Epithelial cell of proximal tubule (primary cell): ENCODE measurements at regions not wholly inside any gene's neighbourhood (a gene's known extent, or its start where the extent isn't known, plus 50 kb on each side); places are given as distances from the start of the nearest gene placed in this dataset.
"Not testable (repeated sequence)": the region's sequence is repeated elsewhere in the genome, so short reads cannot be mapped to it uniquely, and the experiment has no call there.

Source experiments
- DNase-seq: peaks from one replicate; pipeline ENCODE4 v3.0.0-alpha.2; 2011; ENCODE audit warnings: low read depth
- H3K4me3 ChIP-seq: 2 replicates; pipeline ENCODE4 v1.5.1; 2011; ENCODE audit warnings: low read depth, mild to moderate bottlenecking, low read length
- TF ChIP-seq, protein P1 (sequence below): conservative IDR thresholded peaks from 2 replicates; pipeline ENCODE4 v1.5.1; 2012; ENCODE audit warnings: low read depth, mild to moderate bottlenecking, low read length

DNA sequence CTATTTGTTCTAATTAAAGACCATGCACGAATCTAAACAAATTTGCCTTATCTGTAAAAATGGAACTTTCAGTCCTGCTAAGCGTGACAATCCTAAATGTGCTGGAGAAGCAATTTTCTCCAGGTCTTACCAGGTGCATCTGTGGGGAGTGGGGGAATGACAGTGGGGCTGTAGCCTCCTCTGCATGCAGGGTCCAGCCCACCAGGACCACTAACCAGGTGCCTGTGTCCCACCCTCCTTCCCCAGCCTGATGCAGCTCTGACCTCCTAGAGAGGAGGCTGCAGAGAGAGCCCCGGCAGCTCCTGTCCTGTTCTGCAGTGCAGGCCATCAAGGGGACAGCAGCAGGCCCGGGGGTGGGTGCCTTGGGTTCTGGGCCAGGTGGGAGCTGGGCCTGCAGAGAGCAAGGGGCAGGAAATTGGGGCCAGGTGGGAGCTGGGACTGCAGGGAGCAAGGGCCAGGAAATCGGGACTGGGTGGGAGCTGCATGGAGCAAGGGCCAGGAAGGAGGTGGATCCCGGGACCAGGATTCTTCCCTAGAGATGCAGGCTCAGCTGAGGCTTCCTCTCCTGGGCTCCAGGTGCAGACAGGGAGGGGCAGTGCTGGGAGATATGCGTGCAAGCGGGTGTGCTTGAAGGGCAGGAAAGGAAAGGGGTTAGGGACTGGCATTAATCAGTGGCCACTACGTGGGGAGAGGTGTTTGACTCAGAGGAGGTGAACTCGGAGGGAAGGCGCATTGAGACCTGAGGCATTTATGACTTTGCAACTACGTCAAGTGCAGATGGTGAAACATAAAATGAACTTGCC, 185.3 kb downstream of the ANKRD30B start:
- no peak for DNase-seq
- TF ChIP-seq, protein P1, sequence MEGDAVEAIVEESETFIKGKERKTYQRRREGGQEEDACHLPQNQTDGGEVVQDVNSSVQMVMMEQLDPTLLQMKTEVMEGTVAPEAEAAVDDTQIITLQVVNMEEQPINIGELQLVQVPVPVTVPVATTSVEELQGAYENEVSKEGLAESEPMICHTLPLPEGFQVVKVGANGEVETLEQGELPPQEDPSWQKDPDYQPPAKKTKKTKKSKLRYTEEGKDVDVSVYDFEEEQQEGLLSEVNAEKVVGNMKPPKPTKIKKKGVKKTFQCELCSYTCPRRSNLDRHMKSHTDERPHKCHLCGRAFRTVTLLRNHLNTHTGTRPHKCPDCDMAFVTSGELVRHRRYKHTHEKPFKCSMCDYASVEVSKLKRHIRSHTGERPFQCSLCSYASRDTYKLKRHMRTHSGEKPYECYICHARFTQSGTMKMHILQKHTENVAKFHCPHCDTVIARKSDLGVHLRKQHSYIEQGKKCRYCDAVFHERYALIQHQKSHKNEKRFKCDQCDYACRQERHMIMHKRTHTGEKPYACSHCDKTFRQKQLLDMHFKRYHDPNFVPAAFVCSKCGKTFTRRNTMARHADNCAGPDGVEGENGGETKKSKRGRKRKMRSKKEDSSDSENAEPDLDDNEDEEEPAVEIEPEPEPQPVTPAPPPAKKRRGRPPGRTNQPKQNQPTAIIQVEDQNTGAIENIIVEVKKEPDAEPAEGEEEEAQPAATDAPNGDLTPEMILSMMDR = no peak
- no peak overlapping the region for H3K4me3 ChIP-seq

DNA sequence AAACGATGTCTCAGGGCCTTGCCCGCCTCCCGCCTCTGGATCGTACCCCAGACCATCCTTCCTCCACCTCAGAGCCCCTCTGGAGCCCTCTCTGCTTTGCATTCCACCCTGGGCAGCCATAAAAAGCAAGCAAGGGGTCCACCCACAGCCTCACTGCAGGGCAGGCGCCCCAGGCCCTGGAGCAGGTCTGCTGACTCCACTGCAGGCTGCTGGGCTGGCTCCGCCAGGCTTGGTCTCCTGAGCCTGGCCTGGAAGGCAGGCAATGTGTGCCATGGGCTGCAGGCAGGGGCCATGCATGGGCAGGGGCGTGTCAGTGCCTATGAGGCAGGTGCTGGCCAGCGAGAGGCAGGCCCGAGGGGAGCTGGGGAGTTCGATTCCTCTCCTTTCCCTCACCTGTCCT, 186.0 kb downstream of the ANKRD30B start:
- no peak overlapping the region for H3K4me3 ChIP-seq
- TF ChIP-seq, protein P1 = no peak
- no peak for DNase-seq

DNA sequence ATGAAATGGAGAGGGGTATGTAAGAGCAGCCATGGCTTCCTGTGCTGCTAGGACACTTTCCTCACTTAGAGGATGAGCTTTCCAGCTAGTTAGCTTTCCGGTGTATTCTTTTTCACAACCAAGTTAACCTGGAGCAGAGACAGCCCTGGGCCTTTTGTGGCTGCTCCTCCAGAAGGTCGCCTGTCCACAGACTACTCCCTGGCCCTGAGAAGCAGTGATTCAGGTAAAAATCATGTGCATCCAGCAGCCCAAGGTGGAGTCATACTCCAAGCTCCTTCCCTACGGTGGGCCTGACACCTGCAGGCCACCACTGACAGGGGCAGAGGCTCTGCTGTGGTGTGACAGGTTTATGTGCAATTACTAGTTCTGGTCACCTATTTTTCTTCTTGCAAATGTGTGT, 187.2 kb downstream of the ANKRD30B start:
- TF ChIP-seq, protein P1 = no peak
- H3K4me3 ChIP-seq = no peak overlapping the region
- DNase-seq = no peak

DNA sequence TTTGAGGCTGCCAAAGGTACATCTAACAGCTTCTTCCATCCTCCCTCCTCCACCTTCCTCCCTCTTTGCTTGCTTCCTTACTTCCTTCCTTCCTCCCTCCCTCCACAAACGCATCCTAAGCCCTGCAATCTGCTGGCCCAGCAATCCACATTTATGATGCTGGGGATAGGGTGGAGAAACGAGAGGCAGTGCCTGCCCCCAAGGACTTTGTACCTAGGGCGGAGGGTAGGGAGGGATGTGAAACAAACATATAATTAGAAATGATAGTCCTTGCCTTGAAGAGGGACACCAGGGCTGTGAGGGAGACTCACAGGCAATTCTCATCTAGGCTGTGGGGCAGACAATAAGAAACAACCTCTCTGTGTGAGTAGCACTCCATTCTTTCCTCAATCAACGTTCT, 188.3 kb downstream of the ANKRD30B start:
- DNase-seq = no peak
- TF ChIP-seq, protein P1 = no peak
- no peak overlapping the region for H3K4me3 ChIP-seq

DNA sequence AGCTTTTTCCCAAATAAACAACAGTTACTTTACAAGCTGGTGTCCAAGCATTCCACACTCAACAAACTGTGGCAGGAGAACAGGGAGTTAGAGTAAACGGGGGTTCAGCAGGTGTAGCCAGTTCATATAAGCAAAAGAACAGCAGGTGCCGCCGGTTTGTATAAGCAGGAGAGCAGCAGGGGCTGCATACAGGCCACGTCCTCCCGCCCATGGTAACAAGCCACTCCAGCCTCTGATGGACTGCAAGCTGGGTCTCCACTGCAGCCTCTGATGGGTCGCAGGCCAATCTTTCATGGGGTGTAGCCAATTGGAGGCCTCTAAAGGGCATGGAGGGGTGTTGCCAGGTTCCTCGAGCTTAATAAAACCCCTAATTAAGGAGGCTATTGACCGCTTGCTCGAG, 189.3 kb downstream of the ANKRD30B start:
- no peak overlapping the region for H3K4me3 ChIP-seq
- TF ChIP-seq, protein P1 = no peak
- no peak for DNase-seq

DNA sequence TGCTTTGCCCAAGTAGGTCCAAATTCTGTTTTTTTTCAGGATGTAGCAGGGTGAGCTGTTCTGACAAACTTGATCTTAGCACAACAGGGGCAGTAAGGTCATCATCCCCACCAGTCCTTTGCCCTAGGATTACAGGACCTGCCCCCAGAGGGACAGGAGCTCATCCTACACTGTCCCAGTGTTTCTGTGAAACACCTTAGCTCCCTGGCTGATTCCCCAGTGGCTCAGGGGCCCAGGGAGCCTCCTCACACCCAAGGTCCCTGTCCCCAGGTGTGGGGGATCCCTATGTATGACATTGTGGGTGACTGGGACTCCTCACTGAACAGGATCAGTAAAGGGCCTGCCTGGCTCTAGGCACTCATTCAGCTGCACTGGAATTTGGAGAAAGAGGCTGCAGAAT, 191.2 kb downstream of the ANKRD30B start:
- no peak overlapping the region for H3K4me3 ChIP-seq
- TF ChIP-seq, protein P1 = no peak
- no peak for DNase-seq

DNA sequence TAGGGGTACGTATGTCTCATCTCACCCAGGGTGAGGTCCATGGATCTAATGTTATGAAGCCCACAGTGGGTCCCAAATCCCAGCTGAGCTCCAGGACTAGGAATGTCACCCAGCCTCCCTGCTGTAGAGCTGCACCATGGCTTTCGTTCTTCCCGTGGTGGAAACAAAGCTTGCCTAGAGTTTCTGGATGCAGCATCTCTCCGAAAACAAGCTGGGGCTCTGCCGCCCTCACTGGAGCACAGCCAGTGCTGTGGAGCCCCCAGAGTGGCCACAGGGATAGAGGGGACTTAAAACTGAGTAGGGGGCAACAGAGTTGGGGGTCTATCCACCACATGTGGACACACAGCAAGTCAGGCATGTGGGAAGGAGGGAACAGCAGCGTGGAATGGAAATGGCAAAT, 192.1 kb downstream of the ANKRD30B start:
- H3K4me3 ChIP-seq, DNase-seq: not testable (repeated sequence)
